ENCODE measurements at regions not wholly inside any gene's neighbourhood (a gene's known extent, or its start where the extent isn't known, plus 50 kb on each side); places are given as distances from the start of the nearest gene placed in this dataset.
"Not testable (repeated sequence)": the region's sequence is repeated elsewhere in the genome, so short reads cannot be mapped to it uniquely, and the experiment has no call there.

DNA sequence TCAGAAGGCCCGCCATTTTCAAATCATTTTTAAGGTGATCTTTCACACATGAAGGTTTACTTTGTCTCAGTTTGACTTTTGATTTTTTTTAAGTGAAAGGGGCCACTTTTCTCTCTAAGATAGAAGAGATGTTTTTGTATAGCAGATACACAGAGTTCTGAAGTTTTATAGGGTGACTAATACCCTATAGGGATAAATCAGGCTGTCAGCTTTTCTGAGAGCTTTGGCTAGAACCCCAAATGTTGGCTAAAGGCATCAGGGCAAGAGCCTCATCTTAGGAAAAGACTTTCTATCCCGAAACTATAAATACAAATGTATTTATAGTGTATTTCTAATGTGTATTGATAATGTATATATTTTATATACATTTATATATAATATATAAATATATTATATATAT lies 181.4 kb downstream of the TBX18 start:
- FAIRE-seq (no peak), DNase-seq (ENCODE audit: extremely low spot score, insufficient read length, low read depth) (no peak)

DNA sequence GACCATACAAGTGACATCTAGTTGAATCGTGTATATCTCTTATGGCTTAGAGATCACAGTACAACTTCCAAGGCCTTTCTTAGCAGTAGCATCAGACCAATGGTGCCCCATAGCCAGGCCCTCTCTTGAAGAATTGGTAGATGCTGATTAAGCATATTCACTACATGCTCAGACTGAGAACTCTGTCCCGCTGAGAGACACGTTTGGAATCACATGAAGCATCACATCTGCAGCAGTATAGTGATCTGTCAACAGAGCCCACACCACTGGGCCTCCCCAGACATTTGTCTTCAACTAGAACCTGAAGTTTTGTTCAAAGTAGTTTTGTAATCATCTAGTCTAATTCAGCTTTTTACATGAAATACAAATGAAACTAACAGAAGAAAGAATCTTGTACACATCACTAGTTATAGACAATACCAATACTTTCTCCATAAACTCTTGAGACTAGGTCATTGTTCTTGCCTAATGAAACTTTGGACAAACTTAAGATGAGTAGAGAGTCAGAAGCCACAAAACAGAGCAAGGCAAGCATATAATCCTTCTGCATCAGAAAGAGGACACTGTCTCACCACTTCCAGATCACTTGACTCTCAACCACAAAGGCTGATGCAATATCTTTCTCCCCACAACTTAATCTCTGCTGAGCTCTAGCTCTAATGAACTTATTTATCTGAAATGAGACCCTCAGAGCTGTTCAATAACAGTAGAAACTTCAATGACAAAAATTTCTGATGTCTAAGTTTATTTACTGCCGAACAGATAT lies 182.7 kb downstream of the TBX18 start:
- DNase-seq (ENCODE audit: extremely low spot score, insufficient read length, low read depth) = no peak
- no peak for FAIRE-seq

DNA sequence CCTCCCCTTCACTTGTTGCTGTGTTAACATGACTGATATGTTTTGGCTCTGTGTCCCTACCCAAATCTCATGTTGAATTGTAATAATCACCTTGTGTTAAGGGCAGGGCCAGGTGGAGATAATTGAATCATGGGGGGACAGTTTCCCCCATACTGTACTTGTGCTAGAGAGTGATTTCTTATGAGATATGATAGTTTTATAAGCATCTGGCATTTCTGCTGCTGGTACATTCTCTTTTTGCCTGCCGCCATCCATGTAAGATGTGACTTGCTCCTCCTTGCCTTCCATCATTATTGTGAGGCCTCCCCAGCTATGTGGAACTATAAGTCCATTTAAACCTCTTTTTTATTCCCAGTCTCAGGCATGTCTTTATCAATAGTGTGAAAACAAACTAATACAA lies 185.0 kb downstream of the TBX18 start:
- FAIRE-seq = no peak

DNA sequence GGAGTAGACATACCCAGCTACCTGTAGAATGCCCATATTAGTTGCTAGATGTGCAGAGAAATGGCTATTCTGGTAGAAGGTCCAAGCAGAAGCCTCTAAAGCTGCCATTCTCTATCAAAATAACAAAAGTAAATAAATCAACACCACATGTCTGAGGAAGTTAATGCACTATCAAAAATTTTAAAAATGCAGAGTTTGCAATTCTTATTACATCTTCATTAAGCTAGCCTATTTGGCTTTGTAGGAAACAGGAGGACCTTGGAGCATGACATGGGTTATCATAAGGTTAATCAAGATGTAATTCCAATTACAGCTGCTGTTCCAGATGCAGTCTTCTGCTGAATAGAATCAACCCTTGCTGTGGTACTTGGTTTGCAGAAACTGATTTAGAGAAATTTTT lies 188.4 kb downstream of the TBX18 start:
- no peak for DNase-seq (ENCODE audit: extremely low spot score, insufficient read length, low read depth)
- no peak for FAIRE-seq

More for the DNA sequence above, 185.0 kb downstream of the TBX18 start:
- no peak for DNase-seq (ENCODE audit: extremely low spot score, insufficient read length, low read depth)

DNA sequence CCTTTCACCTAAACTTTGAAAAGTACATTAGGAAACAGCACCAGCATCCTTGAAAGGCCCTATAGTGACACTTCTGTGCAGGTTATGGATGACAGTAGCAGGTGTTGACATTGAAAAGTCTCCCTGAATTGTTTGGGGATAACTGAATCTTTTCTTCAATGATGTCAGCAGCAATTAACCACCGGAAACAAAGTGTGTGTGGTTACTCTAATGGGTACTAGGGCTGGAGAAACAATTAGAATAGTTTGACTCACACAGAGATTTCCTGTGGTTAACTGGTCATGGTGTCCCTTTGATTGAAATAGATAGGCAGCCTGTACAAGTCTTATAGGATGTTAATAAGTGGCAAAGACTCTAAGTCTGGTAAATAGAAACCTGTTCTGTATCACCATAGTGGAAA lies 189.1 kb downstream of the TBX18 start:
- FAIRE-seq (peak; percentile 51), DNase-seq (ENCODE audit: extremely low spot score, insufficient read length, low read depth) (no peak)

DNA sequence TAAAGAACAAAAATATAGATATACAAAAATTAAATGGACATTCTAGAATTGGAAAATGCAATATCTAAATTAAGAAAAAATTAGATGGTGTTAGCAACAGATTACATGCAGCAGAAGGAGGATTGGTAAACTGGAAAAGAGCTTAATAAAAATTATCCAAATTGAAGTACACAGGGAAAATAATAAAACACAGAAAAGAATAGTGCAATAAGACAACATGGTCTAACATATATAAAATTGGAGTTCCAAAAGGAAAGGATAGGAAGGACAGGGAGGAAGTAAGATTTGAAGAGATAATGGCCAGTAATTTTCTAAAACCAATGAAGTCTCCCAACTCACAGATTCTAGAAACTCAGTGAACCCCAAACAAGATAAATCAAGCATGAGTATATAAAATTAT lies 194.5 kb downstream of the TBX18 start:
- DNase-seq (ENCODE audit: extremely low spot score, insufficient read length, low read depth) = no peak
- no peak for FAIRE-seq

DNA sequence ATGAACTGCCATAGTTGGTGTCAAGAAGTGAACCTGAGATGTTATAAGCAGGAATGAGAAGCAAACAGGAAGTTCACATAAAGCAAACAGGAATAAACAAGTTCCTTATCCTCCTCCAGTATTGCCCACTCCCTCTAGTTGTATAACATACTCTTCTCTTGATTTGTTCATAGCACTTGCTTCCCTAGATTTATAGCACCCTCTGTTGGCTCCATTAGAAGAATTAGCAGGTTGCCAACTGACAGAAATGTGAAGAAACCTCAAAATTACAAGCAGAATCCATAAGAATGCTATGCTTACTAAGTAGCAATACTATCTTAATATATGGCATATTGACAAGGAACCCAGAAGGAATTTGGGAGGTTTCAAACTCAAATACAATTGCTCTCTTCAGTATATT lies 195.4 kb downstream of the TBX18 start:
- no peak for DNase-seq (ENCODE audit: extremely low spot score, insufficient read length, low read depth)
- FAIRE-seq = no peak

DNA sequence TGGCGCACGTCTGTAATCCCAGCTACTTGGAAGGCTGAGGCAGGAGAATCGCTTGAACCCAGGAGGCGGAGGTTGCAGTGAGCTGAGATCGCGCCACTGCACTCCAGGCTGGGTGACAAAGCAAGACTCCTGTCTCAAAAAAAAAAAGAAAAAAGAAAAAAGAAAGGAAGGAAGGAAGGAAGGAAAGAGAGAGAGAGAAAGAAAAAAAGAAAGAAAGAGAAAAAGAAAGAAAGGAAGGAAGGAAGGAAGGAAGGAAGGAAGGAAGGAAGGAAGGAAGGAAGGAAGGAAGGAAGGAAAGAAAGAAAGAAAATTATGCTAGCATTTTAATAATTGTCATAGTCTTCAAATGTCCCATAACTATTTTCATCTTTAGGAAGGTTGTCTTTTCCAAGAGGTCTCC lies 198.7 kb downstream of the TBX18 start:
- not testable (repeated sequence) for DNase-seq (ENCODE audit: extremely low spot score, insufficient read length, low read depth); FAIRE-seq

DNA sequence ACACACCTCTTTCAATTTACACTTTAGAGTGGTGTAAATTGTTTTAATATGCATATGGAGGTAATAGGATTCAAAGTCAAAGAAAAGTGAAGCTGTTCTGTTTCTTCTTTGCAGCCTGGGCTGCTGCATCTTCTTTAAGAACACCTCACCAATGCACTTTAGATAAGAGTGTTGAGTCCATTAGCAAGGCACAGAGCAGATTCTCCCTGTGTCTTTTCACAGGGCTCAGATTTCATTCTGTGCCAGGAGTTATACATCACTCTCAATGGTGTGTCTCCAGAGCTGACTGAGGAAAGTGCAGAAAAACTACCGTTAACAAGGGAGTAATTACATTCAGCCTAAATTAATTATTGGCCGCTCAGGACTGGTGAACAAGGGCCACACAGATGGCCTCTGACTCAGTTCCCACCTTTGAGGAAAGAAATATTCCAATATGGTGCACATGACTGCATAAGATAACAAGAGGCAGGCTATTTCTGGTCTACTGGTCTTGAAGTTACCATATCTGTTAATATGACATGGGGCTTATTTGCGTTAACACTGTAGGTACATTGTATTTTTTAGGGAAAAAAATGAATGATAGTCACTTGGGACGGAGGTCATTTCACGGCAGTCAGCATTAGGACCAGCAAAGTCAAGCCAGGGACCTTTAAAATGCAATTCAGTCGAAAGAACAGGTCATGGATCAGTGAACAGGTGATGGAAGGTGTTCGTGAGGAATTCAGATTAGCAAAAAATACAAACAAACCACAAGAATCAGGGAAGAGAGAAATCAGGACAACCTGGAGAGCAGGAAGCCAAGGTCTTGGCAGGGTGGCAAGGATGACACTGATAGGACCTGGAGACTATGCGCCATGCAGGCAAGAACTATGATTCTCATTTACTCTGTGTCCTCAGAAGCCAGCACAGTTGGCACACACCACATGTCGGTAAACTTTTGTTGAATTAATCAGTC lies 203.7 kb downstream of the TBX18 start:
- DNase-seq (ENCODE audit: extremely low spot score, insufficient read length, low read depth) (no peak), FAIRE-seq (no peak)

DNA sequence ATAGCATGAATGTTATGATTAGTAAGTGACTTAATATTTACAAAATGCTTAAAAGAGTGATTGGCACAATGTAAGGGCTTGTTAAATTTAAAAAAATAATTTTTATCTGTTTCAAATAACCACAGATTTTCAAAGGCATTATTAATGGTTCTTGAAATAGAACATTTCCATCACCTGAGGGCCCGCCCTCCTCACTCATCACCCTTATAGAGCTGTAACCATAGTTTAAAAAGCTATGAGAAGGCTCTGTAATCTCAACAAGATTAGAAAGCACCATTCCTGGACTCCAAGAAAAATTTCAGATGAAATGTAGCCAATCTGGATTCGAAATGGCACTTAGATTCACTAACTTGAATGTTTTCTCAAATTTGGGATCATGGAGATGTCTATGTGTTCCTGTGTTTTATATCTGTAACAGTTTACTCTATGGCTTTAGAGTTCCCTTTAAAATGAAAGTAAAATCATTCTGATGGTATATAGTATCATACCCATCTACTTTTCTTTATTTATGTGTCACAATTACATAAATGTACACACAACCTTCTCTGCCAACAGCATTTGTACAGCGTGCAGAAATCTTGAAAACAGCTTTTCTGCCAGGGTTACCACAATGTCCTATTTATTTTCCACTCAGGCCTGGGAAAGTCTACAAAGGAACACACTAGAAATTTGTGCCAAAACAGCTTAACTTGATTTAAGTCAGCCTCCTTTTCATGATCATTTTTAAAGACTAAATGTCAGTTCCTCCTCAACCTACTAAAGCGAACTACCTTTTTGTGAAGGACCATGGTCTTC lies 207.7 kb downstream of the TBX18 start:
- FAIRE-seq (no peak), DNase-seq (ENCODE audit: extremely low spot score, insufficient read length, low read depth) (no peak)

DNA sequence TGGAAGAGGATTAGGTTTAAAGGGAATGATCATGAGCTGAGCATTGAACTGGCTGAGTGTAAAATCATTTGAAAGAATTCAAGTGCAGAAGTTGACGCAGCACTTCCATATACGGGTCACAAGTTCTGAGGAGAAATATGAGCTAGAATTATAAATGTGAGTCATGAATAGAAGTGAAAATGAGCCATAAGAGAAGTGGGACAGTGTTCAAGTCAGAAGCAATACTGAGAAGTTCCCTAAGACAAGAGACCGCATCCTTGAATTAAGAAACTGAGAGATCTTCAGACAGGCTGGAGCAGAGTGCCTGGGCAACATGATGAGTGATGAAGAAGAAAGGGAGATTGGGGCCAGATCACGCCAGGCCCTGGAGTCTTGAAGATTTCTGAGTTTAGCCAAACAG lies 209.7 kb downstream of the TBX18 start:
- no peak for DNase-seq (ENCODE audit: extremely low spot score, insufficient read length, low read depth)
- no peak for FAIRE-seq

DNA sequence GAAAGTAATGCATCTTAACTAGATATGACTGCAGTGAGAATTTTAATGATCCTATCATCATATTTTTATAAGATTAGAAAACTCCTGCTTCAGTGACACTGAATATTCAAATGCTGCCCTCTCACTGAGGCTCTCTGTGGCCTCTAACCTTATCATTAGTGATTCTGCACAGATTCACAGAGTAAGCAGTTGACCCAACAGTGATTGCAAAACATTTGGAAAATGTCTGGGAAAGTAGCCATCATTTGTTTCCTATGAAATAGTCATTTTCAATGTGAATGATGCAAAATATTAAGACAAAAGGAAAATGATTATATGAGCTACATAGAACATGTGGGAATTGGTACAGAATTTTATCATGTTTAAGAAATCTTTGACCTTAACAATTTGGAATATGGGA lies 210.3 kb downstream of the TBX18 start:
- DNase-seq (ENCODE audit: extremely low spot score, insufficient read length, low read depth) (no peak), FAIRE-seq (no peak)

DNA sequence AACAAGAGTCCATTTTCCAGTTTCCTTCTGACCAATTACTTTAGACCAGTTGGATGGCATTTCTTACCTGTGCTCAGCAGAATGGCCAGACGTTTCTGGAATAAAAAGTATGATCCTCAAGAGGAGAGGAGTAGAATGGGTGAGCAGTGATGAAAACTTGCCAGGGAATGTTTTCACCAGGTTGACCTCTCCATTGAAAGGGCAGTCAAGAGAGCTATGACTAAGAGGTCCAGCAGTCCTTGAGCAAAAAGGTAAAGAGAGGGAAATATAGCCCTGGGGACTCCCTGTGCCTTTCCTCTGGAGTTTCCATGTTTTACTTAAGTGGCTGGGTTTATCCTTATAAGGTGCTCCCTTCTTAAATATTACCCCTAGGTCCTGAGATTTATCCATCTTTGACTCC lies 210.9 kb downstream of the TBX18 start:
- FAIRE-seq (no peak), DNase-seq (ENCODE audit: extremely low spot score, insufficient read length, low read depth) (no peak)

DNA sequence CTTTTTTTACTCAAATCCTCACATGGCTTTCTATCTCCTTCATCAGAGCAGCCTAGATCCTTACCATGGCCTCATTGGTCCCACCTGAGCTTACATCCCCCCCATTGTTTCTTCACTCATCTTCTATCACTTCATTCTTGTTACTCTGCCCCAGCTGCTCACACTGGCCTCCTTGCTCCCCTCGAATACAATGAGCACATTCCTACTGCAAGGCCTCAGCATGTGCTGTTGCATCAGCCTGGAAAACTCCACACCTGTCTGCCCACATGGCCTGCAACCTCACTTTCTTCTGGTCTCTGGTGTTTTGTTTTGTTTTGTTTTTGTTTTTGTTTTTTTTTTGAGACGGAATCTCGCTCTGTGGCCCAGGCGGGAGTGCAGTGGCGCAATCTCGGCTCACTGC lies 212.6 kb downstream of the TBX18 start:
- FAIRE-seq (no peak), DNase-seq (ENCODE audit: extremely low spot score, insufficient read length, low read depth) (no peak)

DNA sequence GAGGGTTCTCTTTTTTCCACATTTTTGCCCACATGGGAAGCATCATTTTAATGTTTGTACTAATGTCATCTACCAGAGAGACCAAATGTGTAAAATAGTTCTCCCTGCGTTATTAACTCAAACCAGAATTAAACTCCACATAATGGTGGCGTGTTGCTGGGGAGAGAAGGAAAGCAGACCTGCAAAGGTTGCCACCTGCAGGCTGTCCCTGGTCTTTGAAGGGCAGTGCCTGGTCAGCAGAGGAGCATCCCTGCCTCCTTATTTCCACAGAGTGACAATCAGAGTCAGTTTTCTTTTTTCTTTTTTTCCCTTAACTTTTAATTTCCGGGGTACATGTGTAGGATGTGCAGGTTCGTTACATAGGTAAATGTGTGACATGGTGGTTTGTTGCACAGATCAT lies 214.5 kb downstream of the TBX18 start:
- no peak for DNase-seq (ENCODE audit: extremely low spot score, insufficient read length, low read depth)

DNA sequence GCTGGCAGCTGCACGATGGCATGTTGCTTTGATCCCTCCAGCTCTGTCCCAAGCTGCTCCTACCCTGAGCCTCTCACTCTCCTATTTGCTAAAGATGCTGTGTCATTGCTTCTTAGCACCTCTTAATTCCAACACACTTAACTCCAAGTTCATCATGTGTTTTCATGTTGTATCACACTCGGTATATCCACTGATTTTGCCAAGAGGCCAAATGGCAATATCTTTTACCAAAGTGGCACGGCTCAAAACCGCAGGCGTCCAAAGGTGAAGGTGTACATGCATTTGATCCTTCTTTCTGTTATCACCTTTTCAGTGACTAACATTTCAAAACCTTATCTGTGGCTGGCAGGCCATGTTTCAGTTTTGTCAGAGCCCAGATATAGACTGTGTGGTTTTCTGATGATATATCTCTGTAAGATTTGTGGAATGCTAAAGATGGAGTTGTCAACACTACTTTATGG lies 217.0 kb downstream of the TBX18 start:
- FAIRE-seq = no peak

More for the DNA sequence above, 214.5 kb downstream of the TBX18 start:
- FAIRE-seq = no peak

DNA sequence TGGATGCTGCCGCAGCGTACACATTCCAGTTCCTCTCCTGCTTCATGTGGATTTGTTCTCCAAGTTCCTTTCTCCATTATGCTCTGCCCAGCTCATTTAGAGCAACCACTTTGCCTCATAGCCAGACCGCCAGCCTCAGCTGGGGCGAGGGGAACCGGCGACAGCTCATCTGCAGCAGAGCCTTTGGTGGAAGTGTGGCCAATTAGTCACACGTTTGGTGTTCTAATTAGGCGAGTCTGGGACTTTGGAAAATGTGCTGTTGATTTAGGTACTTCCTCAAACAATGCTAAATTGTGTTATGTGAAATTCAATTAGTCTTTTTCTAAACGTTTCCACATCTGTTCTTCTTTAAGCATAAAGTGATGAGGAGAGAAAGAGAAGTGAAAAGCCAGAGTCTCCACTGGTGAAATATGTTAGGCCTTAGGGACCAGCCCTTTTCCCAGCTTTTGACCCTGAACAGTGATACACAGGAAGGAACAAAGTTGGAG lies 217.9 kb downstream of the TBX18 start:
- DNase-seq (ENCODE audit: extremely low spot score, insufficient read length, low read depth) (no peak), FAIRE-seq (no peak)

More for the DNA sequence above, 217.0 kb downstream of the TBX18 start:
- no peak for DNase-seq (ENCODE audit: extremely low spot score, insufficient read length, low read depth)

DNA sequence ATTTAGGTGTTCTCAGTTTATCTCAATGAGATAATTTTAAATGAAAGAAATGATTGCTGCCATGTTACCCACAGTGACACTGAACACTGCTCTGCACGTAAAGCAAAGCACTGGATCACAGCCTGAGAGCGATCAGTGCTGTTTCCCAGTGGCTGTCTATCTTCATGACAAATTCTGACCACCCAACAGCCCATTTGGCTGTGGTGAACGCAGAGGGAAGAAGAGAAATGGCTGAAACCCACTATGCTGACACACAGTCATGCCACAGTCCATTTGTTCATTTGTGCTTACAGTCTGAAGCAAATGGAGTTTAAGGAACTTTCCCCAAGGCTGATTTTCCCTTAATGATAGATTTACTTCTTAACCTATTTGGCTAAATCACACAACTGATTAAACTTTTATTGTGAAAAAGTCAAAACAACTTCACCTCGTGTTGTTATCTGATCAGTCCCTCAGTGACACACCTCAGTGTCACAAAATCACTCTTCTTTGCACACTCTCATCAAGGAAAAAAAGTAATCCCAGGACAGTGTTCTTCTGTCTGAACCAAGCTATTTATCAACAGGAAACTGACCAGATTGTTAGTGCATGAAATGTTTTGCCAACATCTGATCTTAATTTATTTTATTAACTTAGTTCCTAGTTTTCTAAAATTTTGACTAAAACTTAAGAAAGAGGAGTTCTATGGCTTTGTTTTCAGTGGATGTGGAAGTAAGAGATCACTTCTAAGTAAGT lies 225.1 kb downstream of the TBX18 start:
- FAIRE-seq = no peak
- no peak for DNase-seq (ENCODE audit: extremely low spot score, insufficient read length, low read depth)

DNA sequence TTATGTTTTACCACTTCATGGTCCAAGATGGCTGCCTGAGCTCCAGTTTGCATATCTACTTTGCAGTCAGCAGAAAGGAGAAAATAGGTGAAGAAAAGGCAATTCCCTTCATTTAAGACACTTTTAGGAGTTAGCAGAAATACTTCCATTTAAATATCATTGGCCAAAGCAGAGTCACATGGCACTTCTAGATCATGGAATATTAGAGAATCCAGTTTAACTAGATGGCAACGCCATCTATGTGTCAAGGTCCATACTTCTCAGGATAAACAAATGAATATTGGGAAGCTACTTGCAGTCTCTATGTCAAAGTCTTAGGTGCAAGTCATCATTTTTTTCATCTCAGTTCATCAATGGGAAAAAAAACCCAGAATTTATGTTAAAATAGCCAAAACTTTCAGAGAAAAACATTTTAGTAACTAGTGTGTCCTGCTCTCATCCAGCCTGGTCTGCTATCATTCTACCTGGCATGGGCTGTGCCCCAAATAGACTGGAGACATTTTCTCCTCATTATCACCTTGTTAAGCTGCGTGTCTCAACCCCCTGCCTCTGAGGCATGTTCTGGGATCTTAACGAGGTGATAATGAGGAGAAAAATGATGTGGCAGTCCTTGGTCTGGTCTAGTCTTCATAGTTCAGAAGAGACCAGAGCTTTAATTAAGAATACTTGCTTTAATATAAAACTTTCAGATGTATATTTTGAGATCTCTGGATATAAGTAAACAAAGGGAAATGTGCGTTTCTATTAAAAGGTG lies 227.3 kb downstream of the TBX18 start:
- no peak for FAIRE-seq
- no peak for DNase-seq (ENCODE audit: extremely low spot score, insufficient read length, low read depth)
